ENCODE measurements at regions not wholly inside any gene's neighbourhood (a gene's known extent, or its start where the extent isn't known, plus 50 kb on each side); places are given as distances from the start of the nearest gene placed in this dataset.

DNA sequence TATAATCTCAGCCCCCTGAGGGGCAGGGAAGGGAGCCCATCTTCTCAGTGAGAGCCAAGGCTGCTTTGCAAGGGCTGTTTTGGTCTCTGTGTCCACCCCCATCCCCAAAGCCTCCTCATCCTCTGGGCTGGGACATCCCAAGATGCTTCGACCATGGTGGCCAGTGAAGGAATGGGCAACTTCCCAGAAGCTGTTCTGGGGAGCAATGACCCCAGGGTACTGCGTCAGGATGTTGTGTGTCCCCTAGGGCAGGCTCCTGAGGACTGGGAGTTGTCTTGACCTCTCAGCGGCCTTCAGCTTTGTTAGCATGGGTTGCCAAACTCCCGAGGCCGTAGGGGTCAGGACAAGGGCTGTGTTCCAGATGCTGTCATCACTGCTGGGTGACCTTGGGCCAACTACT, 238.4 kb upstream of the POU3F1 start:
- TF ChIP-seq, protein P1, sequence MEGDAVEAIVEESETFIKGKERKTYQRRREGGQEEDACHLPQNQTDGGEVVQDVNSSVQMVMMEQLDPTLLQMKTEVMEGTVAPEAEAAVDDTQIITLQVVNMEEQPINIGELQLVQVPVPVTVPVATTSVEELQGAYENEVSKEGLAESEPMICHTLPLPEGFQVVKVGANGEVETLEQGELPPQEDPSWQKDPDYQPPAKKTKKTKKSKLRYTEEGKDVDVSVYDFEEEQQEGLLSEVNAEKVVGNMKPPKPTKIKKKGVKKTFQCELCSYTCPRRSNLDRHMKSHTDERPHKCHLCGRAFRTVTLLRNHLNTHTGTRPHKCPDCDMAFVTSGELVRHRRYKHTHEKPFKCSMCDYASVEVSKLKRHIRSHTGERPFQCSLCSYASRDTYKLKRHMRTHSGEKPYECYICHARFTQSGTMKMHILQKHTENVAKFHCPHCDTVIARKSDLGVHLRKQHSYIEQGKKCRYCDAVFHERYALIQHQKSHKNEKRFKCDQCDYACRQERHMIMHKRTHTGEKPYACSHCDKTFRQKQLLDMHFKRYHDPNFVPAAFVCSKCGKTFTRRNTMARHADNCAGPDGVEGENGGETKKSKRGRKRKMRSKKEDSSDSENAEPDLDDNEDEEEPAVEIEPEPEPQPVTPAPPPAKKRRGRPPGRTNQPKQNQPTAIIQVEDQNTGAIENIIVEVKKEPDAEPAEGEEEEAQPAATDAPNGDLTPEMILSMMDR (IDR thresholded peaks at IDR 0.05), result no peak
- peak; percentile 77 for DNase-seq (ENCODE audit: extremely low spot score, unreplicated experiment)
- Mint-ChIP-seq H3K9me3 (ENCODE audit: unreplicated experiment) (peaks cover 6% of the 10 kb centered on the region), H3K36me3 (ENCODE audit: unreplicated experiment) (no peaks in the 10 kb centered on the region), H3K4me3 (ENCODE audit: unreplicated experiment) (no peak overlapping the region), H3K27me3 (ENCODE audit: unreplicated experiment) (peaks cover 11% of the 10 kb centered on the region), H3K4me1 (ENCODE audit: unreplicated experiment) (no peaks in the 10 kb centered on the region), H3K27ac (ENCODE audit: unreplicated experiment) (no peak overlapping the region)

DNA sequence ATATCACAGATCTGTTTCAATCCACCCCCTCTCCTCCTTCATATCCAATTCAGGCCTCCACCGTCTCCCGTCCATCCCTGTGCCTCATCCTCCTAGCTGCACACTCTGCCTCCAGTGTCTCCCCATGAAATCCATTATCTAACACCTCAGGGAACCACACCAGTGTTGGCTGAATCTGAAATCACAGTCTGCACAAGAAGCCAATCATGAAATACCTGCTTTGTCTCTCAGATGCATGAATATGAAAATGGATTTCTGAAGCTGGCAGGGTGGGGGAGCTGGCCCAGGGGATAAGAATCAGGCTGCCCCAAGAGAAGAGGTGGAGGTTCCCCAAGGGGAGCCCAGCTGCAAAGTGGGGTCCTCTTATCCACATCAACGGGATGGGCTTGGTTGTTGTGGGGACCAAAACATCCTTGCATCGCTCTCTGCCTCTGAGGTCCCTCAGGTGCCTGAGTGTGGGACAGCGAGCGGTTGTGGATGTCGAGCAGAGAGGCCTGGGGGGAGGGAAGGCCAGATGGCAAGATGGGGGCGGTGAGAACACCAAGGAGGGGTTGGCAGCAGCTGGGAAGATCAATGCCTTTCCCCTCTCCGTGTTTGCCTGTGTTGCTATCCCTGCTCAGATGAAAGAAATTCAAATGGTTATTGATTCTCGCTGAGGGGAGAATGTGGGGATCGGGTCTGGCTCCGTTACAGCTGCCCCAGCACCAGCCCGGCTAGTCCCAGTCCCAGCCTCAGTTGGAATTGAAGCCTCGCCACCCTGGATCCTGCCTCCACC, 237.3 kb upstream of the POU3F1 start:
- Mint-ChIP-seq H3K9me3 (ENCODE audit: unreplicated experiment) (peaks cover 16% of the 10 kb centered on the region), H3K27me3 (ENCODE audit: unreplicated experiment) (peaks cover 10% of the 10 kb centered on the region), H3K27ac (ENCODE audit: unreplicated experiment) (no peak overlapping the region), H3K4me3 (ENCODE audit: unreplicated experiment) (no peak overlapping the region), H3K36me3 (ENCODE audit: unreplicated experiment) (no peaks in the 10 kb centered on the region), H3K4me1 (ENCODE audit: unreplicated experiment) (no peaks in the 10 kb centered on the region)
- TF ChIP-seq, protein P1 (IDR thresholded peaks at IDR 0.05), result no peak
- peak; percentile 63 for DNase-seq (ENCODE audit: extremely low spot score, unreplicated experiment)

DNA sequence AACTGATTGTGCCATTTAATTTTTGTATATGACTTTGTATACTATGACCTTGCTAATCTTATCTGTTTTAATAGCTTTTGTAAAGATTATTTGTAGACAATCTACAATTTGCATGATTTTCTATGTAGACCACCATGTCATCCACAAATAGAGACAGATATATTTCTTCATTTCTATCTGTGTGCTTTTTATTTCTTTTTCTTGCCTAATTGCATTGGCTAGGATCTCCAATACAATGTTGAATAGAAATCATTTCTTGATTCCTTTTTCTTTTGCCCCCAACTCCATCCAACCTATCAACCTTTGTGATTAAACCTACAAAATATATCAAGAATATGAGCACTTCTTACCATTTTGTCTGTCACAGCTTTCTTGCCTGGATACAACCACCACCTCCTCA, 232.6 kb upstream of the POU3F1 start:
- Mint-ChIP-seq H3K27me3 (ENCODE audit: unreplicated experiment) (peaks cover 10% of the 10 kb centered on the region), H3K9me3 (ENCODE audit: unreplicated experiment) (peaks cover 33% of the 10 kb centered on the region), H3K4me1 (ENCODE audit: unreplicated experiment) (no peaks in the 10 kb centered on the region), H3K36me3 (ENCODE audit: unreplicated experiment) (peaks cover 2% of the 10 kb centered on the region), H3K27ac (ENCODE audit: unreplicated experiment) (no peak overlapping the region), H3K4me3 (ENCODE audit: unreplicated experiment) (no peak overlapping the region)
- no peak for DNase-seq (ENCODE audit: extremely low spot score, unreplicated experiment)
- TF ChIP-seq, protein P1 (IDR thresholded peaks at IDR 0.05), result no peak

DNA sequence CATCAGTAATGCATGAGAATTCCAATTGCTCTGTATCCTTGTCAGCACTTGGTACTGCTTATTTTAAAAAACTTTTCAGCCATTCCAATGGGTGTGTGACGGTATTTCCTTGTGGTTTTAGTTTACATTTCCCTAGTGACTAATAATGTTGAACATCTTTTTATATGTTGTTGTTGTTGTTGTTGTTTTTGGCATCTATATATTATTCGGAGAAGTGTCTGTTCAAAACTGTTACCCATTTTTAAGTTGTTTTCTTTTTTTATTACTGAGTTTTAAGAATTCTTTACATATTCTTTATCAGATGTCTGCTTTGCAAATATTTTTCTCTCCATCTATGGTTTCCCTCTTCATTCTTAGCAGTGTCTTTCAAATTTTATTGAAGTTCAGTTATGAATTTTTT, 231.1 kb upstream of the POU3F1 start:
- H3K4me3 Mint-ChIP-seq (ENCODE audit: unreplicated experiment), result no peak overlapping the region
- H3K27me3 Mint-ChIP-seq (ENCODE audit: unreplicated experiment), result peaks cover 12% of the 10 kb centered on the region
- peaks cover 2% of the 10 kb centered on the region for H3K36me3 Mint-ChIP-seq (ENCODE audit: unreplicated experiment)
- H3K4me1 Mint-ChIP-seq (ENCODE audit: unreplicated experiment), result peaks cover 3% of the 10 kb centered on the region
- TF ChIP-seq, protein P1 (IDR thresholded peaks at IDR 0.05), result no peak
- no peak overlapping the region for H3K27ac Mint-ChIP-seq (ENCODE audit: unreplicated experiment)
- no peak for DNase-seq (ENCODE audit: extremely low spot score, unreplicated experiment)
- peaks cover 33% of the 10 kb centered on the region for H3K9me3 Mint-ChIP-seq (ENCODE audit: unreplicated experiment)

DNA sequence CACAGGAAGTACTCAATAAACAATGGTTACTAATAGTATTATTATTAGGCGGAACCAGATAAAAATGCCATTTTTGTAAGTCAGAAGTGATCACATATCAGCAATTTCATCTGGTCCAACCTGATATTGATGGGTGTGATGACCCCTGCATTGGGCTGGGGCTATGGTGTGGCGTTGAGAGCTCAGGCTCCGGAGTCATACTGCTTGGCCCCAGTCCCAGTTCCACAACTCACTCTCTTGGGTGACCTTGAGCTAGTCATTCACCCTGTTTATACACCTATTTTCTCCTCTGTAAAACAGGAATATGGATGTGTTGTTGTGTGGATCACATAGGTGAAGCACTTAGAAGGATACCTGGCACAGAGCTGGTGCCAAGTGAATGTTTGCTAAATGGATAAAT, 229.4 kb upstream of the POU3F1 start:
- H3K27me3 Mint-ChIP-seq (ENCODE audit: unreplicated experiment), result peaks cover 14% of the 10 kb centered on the region
- H3K36me3 Mint-ChIP-seq (ENCODE audit: unreplicated experiment), result peaks cover 2% of the 10 kb centered on the region
- H3K4me1 Mint-ChIP-seq (ENCODE audit: unreplicated experiment), result peaks cover 3% of the 10 kb centered on the region
- no peak overlapping the region for H3K4me3 Mint-ChIP-seq (ENCODE audit: unreplicated experiment)
- TF ChIP-seq, protein P1 (IDR thresholded peaks at IDR 0.05), result no peak
- no peak for DNase-seq (ENCODE audit: extremely low spot score, unreplicated experiment)
- H3K9me3 Mint-ChIP-seq (ENCODE audit: unreplicated experiment), result peaks cover 28% of the 10 kb centered on the region
- no peak overlapping the region for H3K27ac Mint-ChIP-seq (ENCODE audit: unreplicated experiment)

Measured in osteocyte (in vitro differentiated cells).